Stimulated activated CD8-positive, alpha-beta memory T cell treated with anti-CD3 and anti-CD28 coated beads, Interleukin-15, amount 100 ng/mL, for 1 hour (primary cell): ENCODE measurements at regions not wholly inside any gene's neighbourhood (a gene's known extent, or its start where the extent isn't known, plus 50 kb on each side); places are given as distances from the start of the nearest gene placed in this dataset.
"Not testable (repeated sequence)": the region's sequence is repeated elsewhere in the genome, so short reads cannot be mapped to it uniquely, and the experiment has no call there.

Source experiments
- DNase-seq: peaks from one replicate; pipeline ENCODE4 v3.0.0-alpha.2; 2020; ENCODE audit warnings: low read depth

DNA sequence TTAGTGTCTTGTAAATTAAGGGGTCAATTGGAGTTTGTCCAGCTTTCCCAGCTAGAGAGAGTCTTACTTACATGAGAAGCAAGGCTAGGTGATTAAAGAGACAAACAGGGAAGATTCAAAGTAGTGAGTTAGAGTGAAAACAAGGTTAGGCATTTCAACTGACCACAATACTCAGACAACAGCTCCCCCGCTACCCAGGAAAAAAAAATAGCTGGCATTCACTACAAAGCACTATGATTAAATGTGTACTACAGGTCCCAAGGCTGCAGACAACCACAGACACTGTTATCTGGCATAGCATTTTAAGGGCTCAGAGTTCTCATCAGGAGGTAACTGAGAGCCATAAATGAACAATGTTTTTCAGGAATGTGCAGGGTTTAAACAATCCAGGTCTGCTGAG, 680.9 kb downstream of the TMEM121 start:
- no peak for DNase-seq

DNA sequence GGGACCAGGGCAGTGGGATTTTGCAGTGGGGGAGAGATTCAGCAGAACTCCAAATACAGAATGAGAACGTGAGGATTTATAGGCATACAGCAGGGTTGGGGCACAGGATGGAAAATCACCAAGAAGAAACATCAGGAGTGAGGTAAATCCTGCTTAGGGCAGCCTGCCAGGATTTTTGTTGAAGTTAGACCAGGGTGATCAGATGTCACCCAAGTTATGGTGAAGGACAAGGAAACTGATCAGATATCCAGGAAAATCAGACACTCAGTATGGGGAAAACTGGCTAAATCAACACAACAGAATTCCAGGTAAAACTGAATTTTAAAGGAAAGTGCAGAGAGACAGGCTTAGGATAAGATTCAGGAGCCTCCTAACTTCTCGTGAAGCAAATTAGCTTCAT, 682.4 kb downstream of the TMEM121 start:
- no peak for DNase-seq

DNA sequence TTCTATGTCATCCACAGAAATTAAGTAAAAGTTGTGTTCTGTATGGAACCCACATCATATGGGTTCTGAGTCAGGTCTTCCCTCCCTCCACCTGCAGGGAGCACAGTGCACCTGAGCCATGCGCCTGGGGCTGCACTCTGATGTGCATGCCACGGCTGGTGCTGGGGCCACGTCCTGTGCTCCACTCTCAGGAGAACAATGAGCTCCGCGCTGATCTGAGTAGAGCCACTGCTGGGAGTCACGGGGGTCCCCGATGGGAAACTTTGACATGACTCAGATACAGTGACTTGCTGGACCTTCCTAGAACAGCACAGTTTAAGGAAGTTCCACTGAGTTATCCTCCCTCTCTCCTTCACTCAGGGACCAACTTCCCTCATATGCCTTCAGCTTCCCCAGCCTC, 683.4 kb downstream of the TMEM121 start:
- DNase-seq = no peak

DNA sequence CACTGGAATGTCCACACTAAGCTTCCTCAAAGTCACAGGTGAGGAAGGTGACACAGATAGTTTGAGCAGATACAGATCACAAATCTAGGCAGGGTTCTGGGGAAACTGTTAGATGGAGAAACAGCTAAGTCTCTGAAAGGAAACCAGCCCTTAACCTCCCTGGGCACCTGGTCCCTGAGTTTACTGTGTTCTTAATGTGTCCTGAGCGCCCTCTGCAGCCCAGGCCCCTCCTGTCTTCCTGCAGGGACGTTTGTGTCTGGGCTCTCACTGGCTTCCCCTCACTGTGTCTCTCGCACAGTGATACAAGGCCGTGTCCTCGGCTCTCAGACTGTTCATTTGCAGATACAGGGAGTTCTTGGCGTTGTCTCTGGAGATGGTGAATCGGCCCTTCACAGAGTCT, 684.3 kb downstream of the TMEM121 start:
- no peak for DNase-seq

DNA sequence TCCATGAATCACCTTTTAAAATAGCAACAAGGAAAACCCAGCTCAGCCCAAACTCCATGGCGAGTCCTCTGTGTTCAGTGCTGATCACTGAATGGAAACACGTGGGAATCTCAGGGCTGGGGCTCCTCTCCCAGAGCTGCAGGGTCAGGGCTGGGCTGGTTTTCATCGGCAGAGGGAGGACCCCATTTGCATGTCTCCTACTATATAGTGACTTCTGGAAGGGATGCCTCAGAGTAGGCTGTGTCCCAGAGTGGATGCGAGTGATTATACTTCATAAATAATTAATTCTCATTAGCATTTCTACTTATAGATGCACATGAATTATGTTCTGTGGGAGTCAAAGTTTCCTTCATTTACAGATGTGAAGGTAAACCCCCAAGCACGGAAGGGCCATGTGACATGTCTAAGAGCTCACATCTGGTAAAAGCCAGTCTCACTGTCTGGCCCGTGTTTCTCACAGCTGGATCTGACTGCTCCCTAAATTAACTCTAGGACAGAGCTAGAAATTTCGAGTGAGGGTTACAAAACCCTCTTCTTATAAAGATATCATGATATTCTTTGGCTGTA, 685.0 kb downstream of the TMEM121 start:
- no peak for DNase-seq

DNA sequence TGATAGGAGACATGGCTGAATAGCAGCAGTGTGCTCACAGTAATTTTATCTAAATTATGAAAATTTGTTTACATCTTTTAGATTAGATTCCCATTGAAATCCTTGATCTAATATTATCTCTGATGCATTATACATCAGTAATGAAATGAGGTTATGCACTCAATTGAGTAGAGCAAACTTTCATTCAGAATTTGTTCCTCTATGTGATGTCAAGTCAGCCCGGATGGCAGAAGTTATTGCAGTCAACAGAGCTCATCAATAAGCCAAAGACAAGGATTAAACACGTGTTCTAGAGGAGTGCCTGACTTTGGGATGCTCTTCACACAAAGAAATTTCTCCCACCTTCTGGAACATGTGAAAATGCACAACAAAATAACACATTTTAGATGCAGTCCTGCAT, 688.8 kb downstream of the TMEM121 start:
- DNase-seq = no peak

DNA sequence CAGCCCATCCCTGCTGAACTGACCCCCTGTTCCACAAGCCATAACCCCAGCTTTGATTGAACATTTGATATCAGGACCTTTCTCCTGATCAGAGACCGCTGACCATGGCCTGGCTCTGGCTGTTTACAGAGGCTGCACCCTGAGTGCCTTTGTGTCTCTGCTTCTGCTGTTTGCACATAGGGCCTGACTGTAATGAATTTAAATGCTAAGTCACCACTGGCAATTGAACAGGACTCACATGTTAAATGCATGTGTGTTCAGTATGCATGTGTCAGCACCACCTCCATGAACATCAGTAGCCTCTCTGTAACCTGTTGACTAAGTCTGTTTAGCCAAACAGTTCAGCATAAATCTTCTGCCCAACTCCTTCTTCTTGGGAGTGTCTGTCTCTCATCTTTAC, 690.3 kb downstream of the TMEM121 start:
- DNase-seq = no peak

DNA sequence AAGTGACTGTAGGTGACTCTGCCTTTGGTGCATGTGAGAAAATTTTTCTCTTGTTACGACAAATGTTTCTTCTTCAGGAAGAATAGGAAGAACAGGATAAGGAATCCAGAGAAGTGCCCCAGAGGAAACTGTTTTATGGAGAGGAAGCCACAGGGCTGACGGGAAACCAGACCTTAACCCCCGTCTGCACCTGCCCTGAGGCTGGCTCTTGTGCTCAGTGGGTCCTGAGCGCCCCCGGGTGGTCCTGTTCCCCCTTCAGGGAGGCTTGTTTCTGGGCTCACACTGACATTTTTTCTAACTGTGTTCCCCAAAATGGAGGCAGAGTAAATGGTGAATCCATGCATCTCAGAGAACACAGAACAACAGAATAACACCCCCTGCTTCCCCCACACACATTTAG, 691.8 kb downstream of the TMEM121 start:
- no peak for DNase-seq

DNA sequence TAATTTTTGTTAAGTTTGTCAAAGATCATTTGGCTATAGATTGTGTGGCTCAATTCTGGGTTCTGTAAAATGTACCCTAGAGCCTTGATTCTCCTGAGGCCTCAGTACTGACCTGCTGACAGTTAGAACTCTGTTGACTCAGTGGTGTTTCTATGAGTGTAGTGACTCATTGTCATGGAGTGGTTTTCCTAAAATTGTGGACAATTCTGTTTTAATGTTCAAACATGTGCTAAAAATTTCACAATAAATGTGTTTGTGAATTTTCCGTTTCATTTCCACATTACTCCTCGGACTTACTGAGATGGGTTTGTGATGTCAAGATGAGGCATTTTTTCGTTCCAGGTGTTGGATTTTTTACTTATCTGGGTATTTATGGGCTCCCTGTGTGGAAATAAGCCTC, 695.9 kb downstream of the TMEM121 start:
- no peak for DNase-seq

DNA sequence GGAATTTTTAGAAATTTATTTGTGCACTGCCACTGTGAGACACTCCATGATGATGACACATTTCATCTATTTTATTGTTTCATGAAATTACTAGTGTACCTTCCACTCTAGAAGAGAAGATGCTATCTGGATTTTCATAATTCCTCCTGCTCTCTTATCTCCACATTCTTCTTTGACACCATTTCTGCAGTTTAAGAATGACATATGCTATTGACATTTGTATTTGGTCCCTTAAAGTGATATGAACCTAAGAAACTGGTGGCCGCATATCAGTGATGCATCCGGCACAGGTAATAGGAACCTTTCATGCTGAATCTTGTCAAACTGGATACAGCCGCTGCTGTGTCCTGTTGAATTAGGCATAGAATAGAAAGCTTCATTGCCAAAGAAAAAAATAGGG, 696.3 kb downstream of the TMEM121 start:
- DNase-seq = no peak

DNA sequence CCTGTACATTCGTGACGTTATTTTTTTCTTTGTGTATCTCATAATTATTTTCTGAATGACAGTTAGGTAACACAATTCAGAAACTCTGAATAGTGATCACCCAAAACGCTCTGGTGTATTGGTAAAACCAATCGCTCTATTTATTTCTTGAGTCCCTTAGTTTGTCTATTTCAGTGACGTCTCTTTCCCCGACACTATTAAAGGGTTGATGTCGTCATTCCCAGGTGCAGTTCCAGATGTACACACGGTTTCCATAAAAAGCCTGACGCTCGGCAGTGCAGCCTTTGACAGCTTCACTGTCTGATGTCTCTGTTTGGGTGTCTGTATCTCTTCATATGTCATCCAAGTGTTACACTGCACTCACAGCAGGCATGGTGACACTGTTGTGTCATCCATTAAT, 701.4 kb downstream of the TMEM121 start:
- DNase-seq = no peak

DNA sequence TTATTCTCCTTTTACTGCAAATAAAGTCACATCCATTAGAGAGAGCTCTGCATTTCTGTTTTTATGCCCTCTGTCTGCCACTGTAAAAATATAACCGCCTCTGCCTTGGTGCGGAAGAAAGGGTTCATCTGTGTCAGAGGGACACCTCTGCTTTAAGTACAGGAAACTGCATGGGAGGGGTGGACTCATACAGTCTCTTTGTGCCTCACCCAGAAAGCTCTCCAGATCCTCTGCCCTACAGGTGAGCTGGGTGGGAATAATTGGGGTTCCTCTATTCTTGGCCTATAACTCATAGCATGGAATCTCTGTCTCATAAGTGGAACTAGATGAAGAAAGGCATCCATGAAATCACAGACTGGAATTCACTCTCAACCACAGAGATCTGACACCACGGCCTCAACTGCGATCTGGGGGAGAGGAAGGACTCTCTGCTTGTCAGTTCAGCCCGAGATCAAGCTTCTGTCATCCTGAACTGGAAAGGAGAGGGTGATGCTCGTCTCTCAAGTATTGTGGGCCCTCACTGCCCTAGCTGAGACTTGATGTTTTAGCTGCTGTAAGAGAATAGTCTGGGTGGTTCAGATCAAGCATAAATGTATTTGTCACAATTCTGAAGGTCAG, 702.3 kb downstream of the TMEM121 start:
- DNase-seq = no peak

DNA sequence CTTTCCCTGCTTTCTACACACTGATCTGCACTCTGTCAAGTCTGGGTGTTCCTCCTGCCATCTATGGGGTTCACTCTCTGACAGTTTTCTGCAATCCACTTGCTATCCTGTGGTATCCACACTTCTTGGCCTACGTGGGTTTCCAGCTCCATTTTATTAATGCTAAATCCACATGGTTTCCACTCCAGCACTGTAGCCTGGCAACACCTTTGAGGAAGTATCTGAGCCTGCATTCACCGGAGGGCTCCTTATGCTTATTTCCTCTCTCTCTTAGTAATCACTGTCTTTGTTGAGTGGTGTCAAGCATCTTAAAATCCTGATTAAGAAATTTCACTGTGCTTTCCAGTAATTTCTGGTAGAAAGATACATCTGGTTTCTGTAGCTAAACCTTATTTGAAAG, 703.7 kb downstream of the TMEM121 start:
- no peak for DNase-seq

DNA sequence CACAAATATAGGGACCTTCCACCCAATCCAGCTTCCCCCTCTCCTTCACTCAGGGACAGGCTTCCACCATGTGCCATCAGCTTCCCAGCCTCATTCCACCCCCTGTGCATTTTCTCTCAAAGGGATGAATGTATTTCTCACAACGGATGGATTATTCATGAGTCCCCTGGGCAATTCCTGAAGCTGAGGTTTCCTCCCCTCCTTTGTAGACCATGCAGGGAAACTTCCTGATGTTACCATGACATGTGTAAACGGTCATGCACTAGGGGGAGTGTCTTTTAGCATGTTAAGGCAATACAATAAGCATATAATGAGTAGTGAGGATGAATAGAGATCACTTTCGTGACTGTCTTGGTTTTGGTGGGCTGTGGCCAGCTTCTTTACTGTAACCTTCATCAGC, 706.8 kb downstream of the TMEM121 start:
- DNase-seq = not testable (repeated sequence)

DNA sequence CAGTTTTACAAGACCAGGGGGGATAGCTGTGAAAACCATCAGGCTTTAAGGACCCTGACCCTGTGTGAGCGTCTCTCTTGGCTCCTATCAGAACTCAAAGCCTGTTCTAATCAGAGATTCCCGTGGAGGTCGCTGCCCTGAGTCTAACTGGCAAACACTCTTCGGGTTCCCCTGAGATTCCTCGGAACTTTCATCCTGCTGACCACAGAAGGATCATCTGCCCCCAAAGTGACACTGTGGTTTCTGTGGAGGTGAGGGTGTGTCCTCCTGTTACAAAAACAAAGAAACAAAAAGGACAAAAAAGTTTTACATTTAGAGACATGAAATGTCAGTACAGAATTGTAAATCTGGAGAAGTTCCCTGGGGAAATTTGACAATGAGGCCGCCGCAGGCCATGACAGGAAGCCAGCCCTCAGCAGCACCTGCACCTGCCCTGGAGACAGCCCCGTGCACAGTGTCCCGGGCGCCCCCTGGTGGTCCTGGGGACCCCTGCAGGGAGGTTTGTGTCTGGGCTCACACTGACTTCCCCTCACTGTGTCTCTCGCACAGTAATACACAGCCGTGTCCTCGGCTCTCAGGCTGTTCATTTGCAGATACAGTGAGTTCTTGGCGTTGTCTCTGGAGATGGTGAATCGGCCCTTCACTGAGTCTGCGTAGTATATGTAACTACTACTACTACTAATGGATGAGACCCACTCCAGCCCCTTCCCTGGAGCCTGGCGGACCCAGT, 708.3 kb downstream of the TMEM121 start:
- not testable (repeated sequence) for DNase-seq

DNA sequence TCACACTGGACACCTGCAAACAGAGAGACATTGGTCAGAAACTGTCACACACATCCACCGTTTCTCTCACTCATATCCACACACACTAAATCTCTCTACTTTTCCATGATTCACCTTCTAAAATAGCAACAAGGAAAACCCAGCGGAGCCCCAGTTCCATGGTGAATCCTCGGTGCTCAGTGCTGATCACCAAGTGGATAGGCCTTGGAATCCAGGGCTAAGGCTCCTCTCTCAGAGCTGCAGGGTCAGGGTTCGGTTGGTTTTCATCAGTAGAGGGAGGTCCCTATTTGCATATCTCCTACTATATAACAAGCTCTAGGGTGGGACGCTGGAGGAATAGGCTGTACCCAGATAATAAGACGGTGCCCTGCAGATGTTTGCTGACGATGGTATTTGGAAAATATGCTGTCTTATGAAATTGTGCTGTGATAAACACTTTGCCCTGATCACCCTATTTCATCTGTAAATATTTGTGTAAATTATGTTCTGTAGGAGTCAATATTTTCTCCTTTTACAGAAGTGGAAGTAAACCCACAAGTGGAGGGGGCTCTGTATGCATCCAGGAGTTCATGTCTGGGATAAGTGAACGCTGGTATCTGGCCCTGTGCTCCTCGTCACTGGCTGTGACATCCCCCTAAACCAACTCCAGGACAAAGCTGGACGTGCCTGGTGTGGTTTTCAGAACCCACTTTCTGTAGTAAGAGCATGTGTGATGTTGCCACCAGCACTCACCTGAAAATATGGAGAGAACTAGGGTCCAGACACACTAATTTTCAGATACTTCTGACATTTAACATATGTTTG, 709.2 kb downstream of the TMEM121 start:
- DNase-seq = no peak

DNA sequence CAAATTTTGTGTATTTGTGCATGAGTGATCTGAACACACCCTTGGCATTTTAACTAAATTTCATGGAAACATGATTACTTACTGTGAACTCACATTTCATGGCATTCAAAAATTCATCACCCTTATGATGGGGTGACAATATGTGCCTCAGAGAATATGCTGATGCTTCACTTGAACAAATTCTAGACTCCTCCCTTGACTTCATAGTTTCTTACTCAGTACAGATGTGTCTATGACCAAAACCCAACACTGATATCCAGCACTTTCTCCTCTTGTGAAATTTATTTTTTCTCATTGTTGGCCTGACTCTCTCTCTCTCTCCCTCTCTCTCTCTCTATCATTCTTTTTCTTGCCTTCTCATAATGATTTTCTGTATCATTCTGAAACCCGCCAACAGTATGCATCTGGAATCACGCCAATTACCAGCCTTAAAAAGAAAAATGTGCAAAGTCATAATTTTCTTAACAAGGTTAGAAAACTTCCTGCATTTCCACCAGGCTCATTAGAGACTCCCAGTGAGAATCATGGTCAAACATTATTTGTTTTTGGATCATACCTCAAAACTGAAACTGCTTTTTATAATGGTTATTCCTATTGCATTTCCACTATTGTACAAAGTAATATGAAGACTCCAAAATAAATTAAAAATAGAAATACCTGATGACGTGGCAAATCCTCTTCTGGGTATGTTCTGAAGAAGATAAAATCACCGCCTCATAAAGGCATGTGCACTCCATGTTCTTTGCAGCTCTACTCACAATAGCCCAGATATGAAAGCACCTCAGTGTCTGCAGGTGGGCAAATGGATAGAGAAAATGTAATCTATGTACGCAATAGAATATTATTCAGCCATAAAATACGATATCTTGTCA, 722.2 kb downstream of the TMEM121 start:
- DNase-seq = no peak

DNA sequence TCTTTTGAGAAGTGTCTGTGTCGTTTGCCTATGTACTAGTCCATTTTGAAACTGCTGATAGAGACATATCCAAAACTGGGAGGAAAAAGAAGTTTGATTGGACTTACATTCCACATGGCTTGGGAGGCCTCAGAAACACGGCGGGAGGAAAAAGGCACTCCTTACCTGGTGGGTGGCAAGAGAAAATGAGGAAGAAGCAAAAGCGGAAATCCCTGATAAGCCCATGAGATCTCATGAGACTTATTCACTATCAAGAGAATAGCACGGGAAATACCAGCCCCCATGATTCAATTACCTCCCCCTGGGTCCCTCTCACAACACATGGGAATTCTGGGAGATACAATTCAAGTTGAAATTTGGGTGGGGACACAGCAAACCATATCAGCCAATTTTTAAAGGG, 727.6 kb downstream of the TMEM121 start:
- DNase-seq = not testable (repeated sequence)

DNA sequence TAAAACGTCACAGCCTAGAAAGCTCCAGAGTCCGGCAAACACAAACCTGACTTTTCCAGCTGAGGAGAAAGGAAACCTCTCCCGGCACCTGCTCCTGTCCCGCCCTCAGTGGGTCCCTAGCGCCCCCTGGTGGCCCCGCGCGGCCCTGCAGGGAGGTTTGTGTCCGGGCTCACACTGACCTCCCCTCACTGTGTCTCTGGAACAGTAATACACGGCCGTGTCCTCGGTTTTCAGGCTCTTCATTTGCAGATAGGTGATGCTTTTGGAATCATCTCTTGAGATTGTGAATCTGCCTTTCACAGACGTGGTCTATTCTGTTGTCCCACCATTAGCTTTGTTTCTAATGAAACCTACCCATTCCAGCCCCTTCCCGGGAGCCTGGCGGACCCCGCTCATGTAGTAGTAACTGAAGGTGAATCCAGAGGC, 731.2 kb downstream of the TMEM121 start:
- DNase-seq = peak; percentile 57

DNA sequence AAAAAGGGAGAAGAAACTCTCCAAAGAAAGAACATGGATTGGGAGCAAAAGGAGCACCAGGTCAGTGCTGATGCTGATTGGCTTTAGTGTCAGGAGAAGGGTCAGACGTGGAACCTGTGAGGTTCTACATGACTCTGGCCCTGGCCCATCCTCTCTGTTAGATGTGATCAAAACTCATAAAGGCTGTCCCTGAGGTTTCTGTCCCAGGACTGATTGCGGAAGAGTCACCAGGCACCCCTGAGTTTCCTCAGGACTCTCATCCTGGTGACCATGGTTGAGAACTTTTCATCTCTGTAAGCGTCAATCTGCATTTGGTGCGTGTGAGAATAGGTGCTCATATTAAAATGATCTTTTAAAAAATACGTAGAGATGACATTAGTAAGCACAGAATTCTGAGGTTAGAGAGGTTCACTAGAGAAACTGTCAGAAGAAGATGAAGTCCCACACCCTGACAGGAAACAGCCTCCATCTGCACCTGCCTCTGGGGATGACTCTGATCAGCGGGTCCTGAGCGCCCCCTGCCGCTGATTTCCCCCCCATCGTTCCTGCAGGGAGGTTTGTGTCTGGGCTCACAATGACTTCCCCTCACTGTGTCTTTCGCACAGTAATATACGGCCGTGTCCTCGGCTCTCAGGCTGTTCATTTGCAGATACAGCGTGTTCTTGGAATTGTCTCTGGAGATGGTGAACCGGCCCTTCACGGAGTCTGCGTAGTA, 741.8 kb downstream of the TMEM121 start:
- DNase-seq = peak; percentile 84

DNA sequence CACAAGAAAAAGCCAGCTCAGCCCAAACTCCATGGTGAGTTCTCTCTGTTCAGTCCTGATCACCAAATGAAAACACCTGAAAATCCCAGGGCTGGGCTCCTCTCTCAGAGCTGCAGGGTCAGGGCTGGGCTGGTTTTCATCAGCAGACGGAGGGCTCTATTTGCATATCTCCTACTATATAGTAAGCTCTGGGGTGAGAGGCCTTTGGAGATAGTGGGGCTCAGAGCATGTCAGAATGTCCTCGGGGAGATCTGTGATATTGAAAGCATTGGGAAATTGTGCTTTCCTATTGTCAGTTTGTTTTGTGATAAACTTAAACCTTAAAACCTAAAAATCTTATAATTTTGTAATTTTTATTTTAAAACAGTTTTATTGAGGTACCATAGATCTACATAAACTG, 742.6 kb downstream of the TMEM121 start:
- DNase-seq = no peak
